Activated CD8-positive, alpha-beta memory T cell treated with anti-CD3 and anti-CD28 coated beads for 24 hours (primary cell): ENCODE measurements at regions not wholly inside any gene's neighbourhood (a gene's known extent, or its start where the extent isn't known, plus 50 kb on each side); places are given as distances from the start of the nearest gene placed in this dataset.

Experiments used
- DNase-seq: peaks from one replicate; pipeline ENCODE4 v3.0.0-alpha.2; 2020

DNA sequence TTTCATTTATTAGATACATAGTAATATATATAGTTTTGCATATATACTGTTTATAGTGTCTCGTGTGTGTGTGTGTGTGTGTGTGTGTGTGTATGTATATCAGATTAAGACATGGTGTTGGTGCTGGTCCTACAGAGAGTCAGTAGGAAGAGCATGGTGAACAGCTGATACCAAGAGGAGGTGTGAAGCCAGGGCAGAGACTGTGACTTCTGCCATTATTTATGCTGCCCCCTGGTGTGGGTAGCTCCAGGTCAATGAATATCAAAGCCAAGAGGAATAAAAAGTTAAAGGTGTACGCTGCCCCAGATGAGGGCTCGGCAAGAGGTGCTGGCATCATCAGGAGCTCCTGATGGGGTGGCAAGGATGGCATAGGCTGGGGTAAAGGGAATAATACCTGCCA lies 299.5 kb upstream of the RASGRP1 start:
- DNase-seq, result no peak

GRCh38 chr15:38864827-38865581 lies 300.4 kb upstream of the RASGRP1 start:
- no peak for DNase-seq

GRCh38 chr15:38867556-38867955 lies 302.9 kb upstream of the RASGRP1 start:
- DNase-seq, result no peak

GRCh38 chr15:38868326-38869114 lies 303.9 kb upstream of the RASGRP1 start:
- DNase-seq, result no peak

GRCh38 chr15:38871638-38872037 lies 307.0 kb upstream of the RASGRP1 start:
- DNase-seq, result no peak

DNA sequence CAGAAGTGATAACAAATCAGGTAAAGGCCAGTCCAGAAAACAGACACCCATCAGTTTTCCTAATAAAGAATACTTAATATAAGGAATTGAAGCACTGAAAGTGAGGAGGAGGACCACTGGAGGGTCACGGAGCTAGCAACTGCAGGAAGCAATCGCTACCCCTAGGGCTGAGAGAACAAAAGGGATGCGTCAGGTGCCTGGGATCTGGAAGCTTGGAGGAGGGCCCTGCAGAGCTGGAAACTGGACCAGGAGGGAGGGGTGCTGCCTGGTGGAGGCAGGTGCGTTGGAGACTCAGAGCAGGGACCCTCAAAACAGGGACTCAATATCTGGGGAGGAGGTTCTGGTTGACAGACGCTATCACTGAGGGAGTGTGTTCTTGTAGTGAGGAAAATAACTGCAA lies 308.1 kb upstream of the RASGRP1 start:
- DNase-seq, result no peak

DNA sequence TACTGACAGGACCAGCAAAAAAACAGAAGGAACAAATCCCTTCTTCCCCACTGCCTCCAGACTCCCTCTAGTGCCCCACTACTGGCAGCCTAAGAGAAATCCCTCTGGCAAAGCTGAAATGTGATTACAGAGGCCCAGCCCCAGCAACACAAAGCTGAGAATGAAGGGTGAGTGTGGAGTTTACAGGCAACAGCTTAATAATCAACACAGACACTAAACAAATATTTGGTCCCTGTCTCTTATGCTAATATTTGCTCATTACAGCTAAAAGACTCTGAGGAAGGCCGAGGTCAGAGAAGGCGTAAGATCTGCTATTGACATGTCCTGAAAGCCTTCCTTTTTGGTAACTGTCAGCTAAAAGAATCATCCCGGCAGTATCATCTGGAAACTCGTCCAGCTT lies 308.5 kb upstream of the RASGRP1 start:
- no peak for DNase-seq

DNA sequence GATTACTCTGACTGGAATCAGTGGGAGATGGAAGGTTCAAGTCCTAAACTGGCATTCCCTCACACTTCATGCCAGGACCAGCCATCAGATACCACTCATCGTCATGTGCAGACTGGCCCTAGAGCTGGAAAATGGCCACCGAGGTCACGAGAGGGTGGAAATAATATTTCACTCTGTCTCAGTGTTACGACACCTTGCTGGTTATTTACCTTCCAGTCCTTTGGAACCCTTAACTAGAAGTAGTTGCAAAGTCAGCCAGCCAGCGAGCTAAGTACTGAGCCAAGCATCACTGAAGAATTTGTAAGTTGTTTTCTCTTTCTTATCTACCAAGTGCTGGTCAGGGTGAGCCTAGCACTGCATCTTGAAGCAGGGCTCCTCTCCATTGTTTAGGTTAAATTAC lies 309.9 kb upstream of the RASGRP1 start:
- DNase-seq, result no peak

- no peak for DNase-seq
Measured at GRCh38 chr15:38876211-38876610, 311.6 kb upstream of the RASGRP1 start.

GRCh38 chr15:38876621-38877020 lies 312.0 kb upstream of the RASGRP1 start:
- DNase-seq, result no peak

DNA sequence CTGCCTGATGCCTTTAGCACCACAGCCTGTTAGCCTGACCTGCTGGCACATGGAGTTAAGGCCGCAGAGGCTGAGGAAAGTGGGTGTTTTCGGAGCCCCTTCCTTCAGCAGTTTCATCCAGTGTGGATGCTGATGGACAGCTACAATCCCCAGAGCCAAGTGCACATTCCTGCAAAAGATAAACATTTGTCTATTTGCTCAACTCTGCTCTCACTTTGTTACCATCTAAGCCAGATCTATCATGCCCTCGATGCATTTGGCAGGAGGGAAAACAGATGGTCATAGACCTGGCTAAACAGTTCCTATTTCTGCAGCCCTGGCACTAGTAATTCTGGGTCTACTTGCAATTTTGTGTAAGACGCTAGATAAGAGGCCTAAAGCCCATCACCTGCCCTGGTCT lies 312.9 kb upstream of the RASGRP1 start:
- DNase-seq, result no peak

- DNase-seq, result no peak
Measured at GRCh38 chr15:38878026-38878425, 313.4 kb upstream of the RASGRP1 start.

DNA sequence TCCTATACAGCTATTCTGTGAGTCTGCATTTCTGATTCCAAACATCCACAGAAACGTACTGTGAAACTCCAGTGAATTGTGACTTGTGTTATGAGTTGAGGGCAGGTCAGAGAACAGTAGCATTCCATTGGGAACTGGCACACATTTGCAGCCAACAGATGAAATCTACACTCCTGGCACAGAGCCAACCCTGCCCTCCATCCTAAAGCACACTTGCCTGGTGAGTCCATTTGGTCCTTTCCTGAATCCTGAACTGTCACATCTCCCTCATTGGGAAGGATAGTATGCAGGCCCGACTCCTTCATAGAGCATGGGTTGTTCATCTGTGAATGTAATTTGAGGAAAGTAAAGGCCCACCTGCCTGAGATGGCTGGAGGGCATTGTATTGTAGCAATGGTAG lies 314.3 kb upstream of the RASGRP1 start:
- no peak for DNase-seq

DNA sequence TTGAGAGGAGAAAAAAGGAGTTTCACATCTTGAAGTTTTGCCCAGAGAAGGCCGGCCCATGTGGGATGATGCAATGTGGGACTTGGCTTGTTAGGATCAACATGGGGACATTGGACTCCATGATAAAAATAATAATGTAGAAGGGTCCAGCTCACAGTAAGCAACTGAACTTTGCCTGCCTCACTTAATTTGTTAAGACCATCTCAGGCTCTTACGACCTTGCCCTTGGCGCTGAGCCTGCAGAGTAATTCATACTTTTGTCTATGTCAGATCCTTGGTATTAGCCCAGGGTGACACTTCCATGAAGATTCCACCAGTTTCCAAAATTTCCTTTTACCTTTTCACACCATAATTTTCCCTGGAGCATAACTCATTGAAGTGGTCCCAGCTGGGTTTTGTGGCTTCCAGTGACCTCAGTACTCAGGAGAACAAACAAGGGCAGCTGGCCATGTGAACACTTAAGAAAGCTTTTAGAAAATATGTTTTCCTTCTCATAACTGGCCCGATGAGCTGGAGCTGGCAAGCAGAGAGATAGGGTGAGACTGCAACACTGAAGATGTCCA lies 315.4 kb upstream of the RASGRP1 start:
- DNase-seq, result no peak

GRCh38 chr15:38882221-38882620 lies 317.6 kb upstream of the RASGRP1 start:
- DNase-seq, result no peak

DNA sequence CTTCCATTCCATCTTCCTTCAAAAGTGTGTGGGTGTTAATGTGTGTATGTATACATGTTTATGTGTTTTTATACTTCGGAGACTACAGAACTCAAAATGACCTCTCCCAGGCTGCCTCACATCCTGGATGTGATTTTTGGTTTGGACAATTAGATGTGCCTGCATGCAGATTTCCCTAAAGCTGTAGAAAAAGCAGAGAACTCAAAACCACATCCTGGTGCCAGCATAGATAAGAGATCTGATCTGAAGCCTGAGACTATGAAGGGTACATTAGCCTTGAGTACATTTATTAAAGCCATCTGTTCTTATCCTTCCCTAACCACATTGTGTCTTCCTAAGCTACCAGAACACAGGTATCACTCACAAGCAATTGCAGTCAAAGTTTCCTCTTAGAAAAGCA lies 319.4 kb upstream of the RASGRP1 start:
- no peak for DNase-seq

GRCh38 chr15:38885001-38885400 lies 320.4 kb upstream of the RASGRP1 start:
- DNase-seq, result no peak

GRCh38 chr15:38885471-38885952 lies 320.9 kb upstream of the RASGRP1 start:
- no peak for DNase-seq

GRCh38 chr15:38886315-38887163 lies 321.9 kb upstream of the RASGRP1 start:
- DNase-seq, result no peak

- no peak for DNase-seq
Measured at GRCh38 chr15:38888701-38889221, 324.1 kb upstream of the RASGRP1 start.

DNA sequence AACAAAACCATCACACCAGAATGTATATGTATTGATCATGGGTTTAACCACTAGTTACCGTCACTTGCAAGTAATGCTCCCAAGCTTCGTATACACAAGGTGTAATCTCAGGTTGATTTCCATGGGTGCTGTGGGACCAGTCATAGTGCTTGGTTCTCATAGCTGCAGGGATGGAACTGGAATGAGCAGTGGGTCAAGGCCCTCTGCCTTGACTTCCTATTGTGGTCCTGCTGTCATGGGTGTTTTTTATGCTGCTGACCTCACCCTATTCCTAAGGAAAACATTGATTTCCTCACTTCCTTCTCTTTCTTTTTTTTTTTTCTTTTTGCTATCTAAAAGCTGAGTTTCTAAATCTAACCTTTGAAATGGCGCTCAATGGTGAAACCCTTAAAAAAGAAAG lies 325.6 kb upstream of the RASGRP1 start:
- DNase-seq, result no peak

DNA sequence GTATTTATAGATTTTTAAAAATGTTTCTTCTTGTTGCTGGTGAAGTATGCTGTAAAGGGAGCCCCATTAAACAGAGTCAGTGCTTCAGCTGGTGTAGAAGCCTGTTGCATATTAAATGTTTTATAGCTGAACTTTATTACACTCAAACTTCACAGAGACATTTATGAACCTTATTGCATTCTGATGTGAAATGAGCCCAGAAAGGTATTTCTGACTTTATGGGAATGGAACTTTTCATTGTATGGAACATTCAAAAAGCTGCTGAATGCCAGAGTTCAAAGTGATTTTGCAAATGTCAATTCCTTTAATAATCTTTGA lies 329.3 kb upstream of the RASGRP1 start:
- DNase-seq, result no peak
